ENCODE measurements at regions not wholly inside any gene's neighbourhood (a gene's known extent, or its start where the extent isn't known, plus 50 kb on each side); places are given as distances from the start of the nearest gene placed in this dataset.

DNA sequence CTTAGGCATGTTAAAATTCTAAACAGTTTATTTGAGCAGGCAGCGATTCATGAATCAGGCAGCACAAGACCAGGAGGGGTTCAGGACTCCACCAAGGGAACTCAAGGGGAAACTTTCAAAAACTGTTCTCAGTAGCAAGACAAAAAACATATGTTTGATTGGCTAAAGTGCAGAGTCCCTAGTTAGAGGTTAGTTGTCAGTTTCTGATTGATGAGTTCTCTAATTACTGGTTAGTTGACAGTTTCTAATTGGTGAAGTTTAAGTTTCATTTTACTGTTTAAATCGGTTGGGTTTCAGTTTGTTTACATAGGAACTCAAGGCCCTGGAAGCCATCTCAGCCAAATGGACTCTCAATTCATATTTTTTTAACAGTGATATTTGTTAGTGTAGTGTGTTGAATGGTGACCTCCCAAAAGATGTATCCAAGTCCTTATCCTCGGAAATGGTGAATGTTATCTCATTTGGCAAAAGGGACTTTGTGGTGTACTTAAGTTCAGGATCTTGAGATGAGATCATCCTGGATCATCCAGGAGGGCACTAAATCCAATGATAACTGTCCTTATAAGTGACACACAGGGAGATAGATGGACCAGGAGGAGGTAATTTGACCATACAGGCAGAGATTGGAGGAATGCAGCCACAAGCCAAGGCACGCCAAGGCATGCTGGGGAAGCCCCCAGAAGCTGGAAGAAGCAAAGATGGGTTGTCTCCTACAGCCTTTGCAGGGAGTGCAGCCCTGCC lies 219.2 kb upstream of the RAI14 start:
- no peak for TF ChIP-seq CTCF (IDR thresholded peaks at IDR 0.05; ENCODE audit: poor library complexity, severe bottlenecking)
- no peak for TF ChIP-seq EZH2 (IDR thresholded peaks at IDR 0.05; ENCODE audit: borderline replicate concordance, insufficient read depth, low read length, poor library complexity, severe bottlenecking)
- no peak for TF ChIP-seq POLR2AphosphoS5 (IDR thresholded peaks at IDR 0.05)
- TF ChIP-seq EP300 (conservative IDR thresholded peaks at IDR 0.05; ENCODE audit: poor library complexity, severe bottlenecking) = no peak
- TF ChIP-seq, protein P1, sequence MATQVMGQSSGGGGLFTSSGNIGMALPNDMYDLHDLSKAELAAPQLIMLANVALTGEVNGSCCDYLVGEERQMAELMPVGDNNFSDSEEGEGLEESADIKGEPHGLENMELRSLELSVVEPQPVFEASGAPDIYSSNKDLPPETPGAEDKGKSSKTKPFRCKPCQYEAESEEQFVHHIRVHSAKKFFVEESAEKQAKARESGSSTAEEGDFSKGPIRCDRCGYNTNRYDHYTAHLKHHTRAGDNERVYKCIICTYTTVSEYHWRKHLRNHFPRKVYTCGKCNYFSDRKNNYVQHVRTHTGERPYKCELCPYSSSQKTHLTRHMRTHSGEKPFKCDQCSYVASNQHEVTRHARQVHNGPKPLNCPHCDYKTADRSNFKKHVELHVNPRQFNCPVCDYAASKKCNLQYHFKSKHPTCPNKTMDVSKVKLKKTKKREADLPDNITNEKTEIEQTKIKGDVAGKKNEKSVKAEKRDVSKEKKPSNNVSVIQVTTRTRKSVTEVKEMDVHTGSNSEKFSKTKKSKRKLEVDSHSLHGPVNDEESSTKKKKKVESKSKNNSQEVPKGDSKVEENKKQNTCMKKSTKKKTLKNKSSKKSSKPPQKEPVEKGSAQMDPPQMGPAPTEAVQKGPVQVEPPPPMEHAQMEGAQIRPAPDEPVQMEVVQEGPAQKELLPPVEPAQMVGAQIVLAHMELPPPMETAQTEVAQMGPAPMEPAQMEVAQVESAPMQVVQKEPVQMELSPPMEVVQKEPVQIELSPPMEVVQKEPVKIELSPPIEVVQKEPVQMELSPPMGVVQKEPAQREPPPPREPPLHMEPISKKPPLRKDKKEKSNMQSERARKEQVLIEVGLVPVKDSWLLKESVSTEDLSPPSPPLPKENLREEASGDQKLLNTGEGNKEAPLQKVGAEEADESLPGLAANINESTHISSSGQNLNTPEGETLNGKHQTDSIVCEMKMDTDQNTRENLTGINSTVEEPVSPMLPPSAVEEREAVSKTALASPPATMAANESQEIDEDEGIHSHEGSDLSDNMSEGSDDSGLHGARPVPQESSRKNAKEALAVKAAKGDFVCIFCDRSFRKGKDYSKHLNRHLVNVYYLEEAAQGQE (IDR thresholded peaks at IDR 0.05; ENCODE audit: borderline replicate concordance) = no peak
- TF ChIP-seq MXI1 (conservative IDR thresholded peaks at IDR 0.05; ENCODE audit: poor library complexity, severe bottlenecking) = no peak

All from neural cell (in vitro differentiated cells).